IMR-90 (cell line): ENCODE measurements at regions not wholly inside any gene's neighbourhood (a gene's known extent, or its start where the extent isn't known, plus 50 kb on each side); places are given as distances from the start of the nearest gene placed in this dataset.

Source experiments
- ATAC-seq: fragments of 200-7000 bp; cut with Tn5 transposase; 2 replicates; pipeline ENCODE4 v1.9.1; 2020; ENCODE audit warnings: low read depth, mild to moderate bottlenecking, moderate library complexity
- BruUV-seq: library from RNA; stranded (reverse); fragments of 400-500 nt; replicated peaks from 2 replicates; lab custom pipeline; 2021; lab: Mats Ljungman, UMichigan
- CTCF ChIA-PET: fragments of 300-600 bp; formaldehyde crosslinking; extraction: SDS; loops from one replicate; lab custom pipeline; 2021; ENCODE audit warnings: antibody characterized with exemption; lab: Yijun Ruan, JAX
- POLR2A ChIA-PET: fragments of 300-600 bp; sonication (Branson Sonifier 250); formaldehyde crosslinking; loops from one replicate; lab custom pipeline; 2022; ENCODE audit warnings: antibody characterized with exemption; ENCODE audit not compliant: unreplicated experiment; lab: Charles Lee
- DNase-seq: peaks from one replicate; pipeline ENCODE4 v3.0.0; 2013
- H2AFZ ChIP-seq: replicated peaks from 2 replicates; pipeline ENCODE3; 2013; ENCODE audit warnings: low read length, mild to moderate bottlenecking; ENCODE audit not compliant: poor library complexity
- H2AK5ac ChIP-seq: 2 replicates; pipeline ENCODE4 v1.6.1; 2013; ENCODE audit warnings: low read depth, low read length, inconsistent platforms
- H2AK9ac ChIP-seq: replicated peaks from 2 replicates; pipeline ENCODE3; 2013; ENCODE audit warnings: mild to moderate bottlenecking, low read depth, low read length, moderate library complexity; ENCODE audit not compliant: poor library complexity
- H2BK120ac ChIP-seq: 2 replicates; pipeline ENCODE4 v1.6.1; 2013; ENCODE audit warnings: low read depth, low read length, inconsistent platforms
- H2BK15ac ChIP-seq: 3 replicates; pipeline ENCODE4 v1.6.1; 2013; ENCODE audit warnings: low read depth, low read length, inconsistent platforms
- H2BK20ac ChIP-seq: 2 replicates; pipeline ENCODE4 v1.6.1; 2013; ENCODE audit warnings: low read depth, mild to moderate bottlenecking, inconsistent platforms, low read length, moderate library complexity
- H2BK5ac ChIP-seq: 2 replicates; pipeline ENCODE4 v1.6.1; 2013; ENCODE audit warnings: mild to moderate bottlenecking, low read depth, low read length, inconsistent platforms; ENCODE audit not compliant: poor library complexity, severe bottlenecking
- H3K14ac ChIP-seq: replicated peaks from 2 replicates; pipeline ENCODE4 v1.6.1; 2013; ENCODE audit warnings: low read depth, low read length, inconsistent platforms
- H3K18ac ChIP-seq: 2 replicates; pipeline ENCODE4 v1.6.1; 2013; ENCODE audit warnings: low read depth, low read length, control low read depth
- H3K23ac ChIP-seq: 2 replicates; pipeline ENCODE4 v1.6.1; 2013; ENCODE audit warnings: low read depth, low read length, inconsistent platforms
- H3K27ac ChIP-seq: 2 replicates; pipeline ENCODE4 v1.5.1; 2013; ENCODE audit warnings: mild to moderate bottlenecking, control low read depth, low read length; ENCODE audit not compliant: insufficient read depth
- H3K27me3 ChIP-seq: 2 replicates; pipeline ENCODE4 v1.6.1; 2013; ENCODE audit warnings: low read length; ENCODE audit not compliant: control insufficient read depth, insufficient read depth
- H3K36me3 ChIP-seq: 2 replicates; pipeline ENCODE4 v1.6.1; 2013; ENCODE audit warnings: low read length, mixed read lengths; ENCODE audit not compliant: control insufficient read depth, insufficient read depth
- H3K4ac ChIP-seq: 2 replicates; pipeline ENCODE4 v1.6.1; 2013; ENCODE audit warnings: low read depth, low read length, inconsistent platforms
- H3K4me1 ChIP-seq: 2 replicates; pipeline ENCODE4 v1.6.1; 2013; ENCODE audit warnings: low read length, mixed read lengths; ENCODE audit not compliant: control insufficient read depth, insufficient read depth
- H3K4me2 ChIP-seq: 2 replicates; pipeline ENCODE4 v1.6.1; 2013; ENCODE audit warnings: low read depth, mild to moderate bottlenecking, control low read depth, low read length, moderate library complexity
- H3K4me3 ChIP-seq: 2 replicates; pipeline ENCODE4 v1.5.1; 2013; ENCODE audit warnings: low read depth, mild to moderate bottlenecking, control low read depth, low read length, moderate library complexity; ENCODE audit not compliant: insufficient read depth
- H3K56ac ChIP-seq: 2 replicates; pipeline ENCODE4 v1.6.1; 2013; ENCODE audit warnings: low read length, inconsistent platforms; ENCODE audit not compliant: insufficient read depth; ENCODE audit errors: extremely low read depth
- H3K79me1 ChIP-seq, 2 experiments: 2 replicates each; pipeline ENCODE4 v1.6.1; 2013; ENCODE audit warnings: low read length in 2 of 2, inconsistent platforms in 1 of 2, low read depth in 1 of 2
- H3K9ac ChIP-seq: 2 replicates; pipeline ENCODE4 v1.6.1; 2013; ENCODE audit warnings: low read depth, low read length, control low read depth
- H3K9me1 ChIP-seq: 2 replicates; pipeline ENCODE4 v1.6.1; 2013; ENCODE audit warnings: low read length, inconsistent platforms; ENCODE audit not compliant: insufficient read depth
- H3K9me3 ChIP-seq: 2 replicates; pipeline ENCODE4 v1.6.1; 2013; ENCODE audit warnings: low read length; ENCODE audit not compliant: control insufficient read depth, insufficient read depth
- H4K20me1 ChIP-seq: 2 replicates; pipeline ENCODE4 v1.6.1; 2013; ENCODE audit warnings: low read length, inconsistent platforms; ENCODE audit not compliant: insufficient read depth
- H4K5ac ChIP-seq: 2 replicates; pipeline ENCODE4 v1.6.1; 2013; ENCODE audit warnings: mild to moderate bottlenecking, low read depth, low read length, control low read depth
- H4K8ac ChIP-seq, 2 experiments: 2 replicates each; pipeline ENCODE4 v1.6.1; 2013; ENCODE audit warnings: low read depth in 2 of 2, low read length in 2 of 2, control low read depth in 1 of 2, inconsistent platforms in 1 of 2
- H4K91ac ChIP-seq: 2 replicates; pipeline ENCODE4 v1.6.1; 2013; ENCODE audit warnings: low read depth, low read length, inconsistent platforms; ENCODE audit not compliant: insufficient read depth
- BHLHE40 ChIP-seq: fragments of 150-350 bp; IDR thresholded peaks from 2 replicates; pipeline ENCODE4 v1.6.1; 2016; ENCODE audit warnings: mild to moderate bottlenecking, low read depth, low read length
- CEBPB ChIP-seq: IDR thresholded peaks from 2 replicates; pipeline ENCODE4 v1.6.1; 2012; ENCODE audit warnings: low read depth, low read length, improper control_type of control experiment
- CHD1 ChIP-seq: IDR thresholded peaks from 2 replicates; pipeline ENCODE4 v1.6.1; 2012; ENCODE audit warnings: low read depth, low read length, improper control_type of control experiment
- FOS ChIP-seq: fragments of 150-350 bp; IDR thresholded peaks from 2 replicates; pipeline ENCODE4 v1.6.1; 2016; ENCODE audit warnings: low read depth, low read length
- MAFK ChIP-seq: IDR thresholded peaks from 2 replicates; pipeline ENCODE4 v1.6.1; 2012; ENCODE audit warnings: low read depth, low read length, improper control_type of control experiment
- MAZ ChIP-seq: IDR thresholded peaks from 2 replicates; pipeline ENCODE4 v1.6.1; 2012; ENCODE audit warnings: low read depth, mild to moderate bottlenecking, low read length, improper control_type of control experiment, moderate library complexity, borderline replicate concordance
- MXI1 ChIP-seq: IDR thresholded peaks from 2 replicates; pipeline ENCODE4 v1.6.1; 2012; ENCODE audit warnings: low read depth, mild to moderate bottlenecking, low read length, moderate library complexity, borderline replicate concordance
- NFE2L2 ChIP-seq: fragments of 150-350 bp; IDR thresholded peaks from 2 replicates; pipeline ENCODE4 v1.6.1; 2016; ENCODE audit warnings: low read depth, mild to moderate bottlenecking, low read length
- POLR2A ChIP-seq: IDR thresholded peaks from 2 replicates; pipeline ENCODE4 v1.6.1; 2012; ENCODE audit warnings: mild to moderate bottlenecking, low read depth, low read length
- RCOR1 ChIP-seq: IDR thresholded peaks from 2 replicates; pipeline ENCODE4 v1.6.1; 2012; ENCODE audit warnings: mild to moderate bottlenecking, low read length, improper control_type of control experiment; ENCODE audit not compliant: insufficient replicate concordance
- SMC3 ChIP-seq: fragments of 150-350 bp; IDR thresholded peaks from 2 replicates; pipeline ENCODE4 v1.6.1; 2016; ENCODE audit warnings: low read depth, mild to moderate bottlenecking, antibody characterized with exemption, low read length, moderate library complexity
- WGBS, 2 experiments: methylation state at CpG; one replicate each; pipeline versions ENCODE4 v1.1.5 to v1.1.7; 2013; ENCODE audit warnings: missing lambda C conversion rate in 2 of 2; ENCODE audit not compliant: insufficient read length in 1 of 2; ENCODE audit errors: extremely low coverage in 2 of 2; 5-methylcytosine and 5-hydroxymethylcytosine counted together
- dilution Hi-C: fragments of 300-500 bp; cut with HindIII; formaldehyde crosslinking; loops from one replicate; pipeline ENCODE4 v1.14.3; 2018; ENCODE audit warnings: low sequenced_read_pairs; ENCODE audit not compliant: unreplicated experiment
- in situ Hi-C: fragments of 300-500 bp; cut with MboI; formaldehyde crosslinking; loops from 3 replicates; pipeline ENCODE4 v1.14.3; 2019; ENCODE audit warnings: low sequenced_read_pairs, inconsistent platforms, mixed read lengths
- intact Hi-C: fragments of 100-400 bp; cut with micrococcal nuclease; formaldehyde crosslinking; loops from 2 replicates; pipeline ENCODE4 v1.10.0; 2022
- TF ChIP-seq, protein P1 (sequence below): fragments of 150-350 bp; IDR thresholded peaks from 2 replicates; pipeline ENCODE4 v1.6.1; 2016; ENCODE audit warnings: low read depth, mild to moderate bottlenecking, low read length, moderate library complexity, borderline replicate concordance
- TF ChIP-seq, protein P2 (sequence below): conservative IDR thresholded peaks from 2 replicates; pipeline ENCODE4 v1.5.1; 2012; ENCODE audit warnings: mild to moderate bottlenecking, low read depth, low read length, improper control_type of control experiment
- TF ChIP-seq, protein P3 (sequence below): fragments of 150-350 bp; IDR thresholded peaks from 2 replicates; pipeline ENCODE4 v1.6.1; 2017; ENCODE audit warnings: mild to moderate bottlenecking, antibody characterized with exemption, low read length, low read depth

DNA sequence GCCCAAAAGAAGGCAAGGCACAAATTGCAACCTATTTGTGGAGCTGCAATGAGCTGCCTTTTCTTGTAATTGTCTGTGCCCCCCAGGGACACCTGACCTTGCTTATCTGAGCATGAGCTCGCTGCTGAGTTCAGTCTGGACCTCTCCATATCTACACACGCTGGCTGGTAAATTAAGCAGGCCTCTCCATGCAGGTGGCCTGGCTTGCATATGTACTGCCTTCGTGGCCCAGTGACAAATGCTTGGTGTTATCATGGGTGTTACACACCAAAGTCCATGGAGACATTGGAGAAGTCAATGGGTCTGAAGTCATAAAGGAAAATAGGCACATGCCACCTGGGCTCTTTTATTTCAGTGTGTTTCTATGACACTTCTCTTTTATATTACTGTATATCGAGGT is 121.2 kb downstream of the IRS1 start:
- Histone ChIP-seq H3K4me3 (no peak overlapping the region), H2BK15ac (no peak overlapping the region), H4K8ac (no peak overlapping the region), H3K27me3 (no peaks in the 10 kb centered on the region), H4K5ac (no peak overlapping the region), H3K9me3 (no peaks in the 10 kb centered on the region), H4K91ac (no peak overlapping the region), H3K36me3 (no peaks in the 10 kb centered on the region), H2AFZ (no peak overlapping the region), H3K27ac (no peak overlapping the region), H3K4me1 (peaks cover 4% of the 10 kb centered on the region; the same call in 1 of the 2 replicates), H2BK120ac (no peak overlapping the region), H4K20me1 (no peaks in the 10 kb centered on the region), H2AK5ac (no peak overlapping the region), H3K9me1 (no peaks in the 10 kb centered on the region), H3K4me2 (no peak overlapping the region), H3K14ac (no peak overlapping the region), H3K18ac (no peak overlapping the region), H3K56ac (no peak overlapping the region), H3K23ac (no peak overlapping the region), H2BK20ac (no peak overlapping the region), H2BK5ac (no peak overlapping the region), H2AK9ac (peak overlapping the region; percentile 37), H3K79me1 (no peaks in the 10 kb centered on the region), H3K4ac (no peak overlapping the region), H3K9ac (no peak overlapping the region)
- BruUV-seq = no TSS peak
- DNase-seq (no peak), ATAC-seq (no peak)
- CTCF ChIA-PET = no interaction called here
- POLR2A ChIA-PET = no interaction called here
- intact Hi-C loops (no loop called here), in situ Hi-C loops (no loop called here), dilution Hi-C loops (no loop called here)
- TF ChIP-seq CHD1 (no peak), SMC3 (no peak), RCOR1 (no peak), MAZ (no peak), CEBPB (no peak), FOS (no peak), MXI1 (no peak), POLR2A (no peak), NFE2L2 (no peak), BHLHE40 (no peak), MAFK (no peak)
- TF ChIP-seq, protein P1, sequence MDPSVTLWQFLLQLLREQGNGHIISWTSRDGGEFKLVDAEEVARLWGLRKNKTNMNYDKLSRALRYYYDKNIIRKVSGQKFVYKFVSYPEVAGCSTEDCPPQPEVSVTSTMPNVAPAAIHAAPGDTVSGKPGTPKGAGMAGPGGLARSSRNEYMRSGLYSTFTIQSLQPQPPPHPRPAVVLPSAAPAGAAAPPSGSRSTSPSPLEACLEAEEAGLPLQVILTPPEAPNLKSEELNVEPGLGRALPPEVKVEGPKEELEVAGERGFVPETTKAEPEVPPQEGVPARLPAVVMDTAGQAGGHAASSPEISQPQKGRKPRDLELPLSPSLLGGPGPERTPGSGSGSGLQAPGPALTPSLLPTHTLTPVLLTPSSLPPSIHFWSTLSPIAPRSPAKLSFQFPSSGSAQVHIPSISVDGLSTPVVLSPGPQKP = no peak
- TF ChIP-seq, protein P2, sequence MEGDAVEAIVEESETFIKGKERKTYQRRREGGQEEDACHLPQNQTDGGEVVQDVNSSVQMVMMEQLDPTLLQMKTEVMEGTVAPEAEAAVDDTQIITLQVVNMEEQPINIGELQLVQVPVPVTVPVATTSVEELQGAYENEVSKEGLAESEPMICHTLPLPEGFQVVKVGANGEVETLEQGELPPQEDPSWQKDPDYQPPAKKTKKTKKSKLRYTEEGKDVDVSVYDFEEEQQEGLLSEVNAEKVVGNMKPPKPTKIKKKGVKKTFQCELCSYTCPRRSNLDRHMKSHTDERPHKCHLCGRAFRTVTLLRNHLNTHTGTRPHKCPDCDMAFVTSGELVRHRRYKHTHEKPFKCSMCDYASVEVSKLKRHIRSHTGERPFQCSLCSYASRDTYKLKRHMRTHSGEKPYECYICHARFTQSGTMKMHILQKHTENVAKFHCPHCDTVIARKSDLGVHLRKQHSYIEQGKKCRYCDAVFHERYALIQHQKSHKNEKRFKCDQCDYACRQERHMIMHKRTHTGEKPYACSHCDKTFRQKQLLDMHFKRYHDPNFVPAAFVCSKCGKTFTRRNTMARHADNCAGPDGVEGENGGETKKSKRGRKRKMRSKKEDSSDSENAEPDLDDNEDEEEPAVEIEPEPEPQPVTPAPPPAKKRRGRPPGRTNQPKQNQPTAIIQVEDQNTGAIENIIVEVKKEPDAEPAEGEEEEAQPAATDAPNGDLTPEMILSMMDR = no peak
- TF ChIP-seq, protein P3, sequence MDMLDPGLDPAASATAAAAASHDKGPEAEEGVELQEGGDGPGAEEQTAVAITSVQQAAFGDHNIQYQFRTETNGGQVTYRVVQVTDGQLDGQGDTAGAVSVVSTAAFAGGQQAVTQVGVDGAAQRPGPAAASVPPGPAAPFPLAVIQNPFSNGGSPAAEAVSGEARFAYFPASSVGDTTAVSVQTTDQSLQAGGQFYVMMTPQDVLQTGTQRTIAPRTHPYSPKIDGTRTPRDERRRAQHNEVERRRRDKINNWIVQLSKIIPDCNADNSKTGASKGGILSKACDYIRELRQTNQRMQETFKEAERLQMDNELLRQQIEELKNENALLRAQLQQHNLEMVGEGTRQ = no peak
- WGBS, 2 experiments = 60% methylated on average over 1 of the region's 4 CpGs; no CpG with 5 or more reads in 1 of the 2 experiments
